PC-3 (cell line): ENCODE measurements at regions not wholly inside any gene's neighbourhood (a gene's known extent, or its start where the extent isn't known, plus 50 kb on each side); places are given as distances from the start of the nearest gene placed in this dataset.

ENCODE experiments used
- CTCF ChIP-seq: fragments of 300-600 bp; sonication (generic); conservative IDR thresholded peaks from 2 replicates; pipeline ENCODE4 v1.5.1; 2017; ENCODE audit warnings: antibody characterized with exemption, low read depth, mild to moderate bottlenecking, low read length
- EZH2phosphoT487 ChIP-seq: fragments of 300-600 bp; sonication (generic); IDR thresholded peaks from 2 replicates; pipeline ENCODE4 v1.6.1; 2018; ENCODE audit warnings: mild to moderate bottlenecking, antibody characterized with exemption, low read length, borderline replicate concordance

GRCh38 chr4:84243685-84244084, 255.4 kb downstream of the NKX6-1 start:
- TF ChIP-seq CTCF = no peak
- no peak for TF ChIP-seq EZH2phosphoT487
